IMR-90 (cell line): ENCODE measurements at regions not wholly inside any gene's neighbourhood (a gene's known extent, or its start where the extent isn't known, plus 50 kb on each side); places are given as distances from the start of the nearest gene placed in this dataset.

ENCODE experiments used
- ATAC-seq: fragments of 200-7000 bp; cut with Tn5 transposase; 2 replicates; pipeline ENCODE4 v1.9.1; 2020; ENCODE audit warnings: low read depth, mild to moderate bottlenecking, moderate library complexity
- BruUV-seq: library from RNA; stranded (reverse); fragments of 400-500 nt; replicated peaks from 2 replicates; lab custom pipeline; 2021; lab: Mats Ljungman, UMichigan
- CTCF ChIA-PET: fragments of 300-600 bp; formaldehyde crosslinking; extraction: SDS; loops from one replicate; lab custom pipeline; 2021; ENCODE audit warnings: antibody characterized with exemption; lab: Yijun Ruan, JAX
- POLR2A ChIA-PET: fragments of 300-600 bp; sonication (Branson Sonifier 250); formaldehyde crosslinking; loops from one replicate; lab custom pipeline; 2022; ENCODE audit warnings: antibody characterized with exemption; ENCODE audit not compliant: unreplicated experiment; lab: Charles Lee
- DNase-seq: peaks from one replicate; pipeline ENCODE4 v3.0.0; 2013
- H2AFZ ChIP-seq: replicated peaks from 2 replicates; pipeline ENCODE3; 2013; ENCODE audit warnings: low read length, mild to moderate bottlenecking; ENCODE audit not compliant: poor library complexity
- H2AK5ac ChIP-seq: 2 replicates; pipeline ENCODE4 v1.6.1; 2013; ENCODE audit warnings: low read depth, low read length, inconsistent platforms
- H2AK9ac ChIP-seq: replicated peaks from 2 replicates; pipeline ENCODE3; 2013; ENCODE audit warnings: mild to moderate bottlenecking, low read depth, low read length, moderate library complexity; ENCODE audit not compliant: poor library complexity
- H2BK120ac ChIP-seq: 2 replicates; pipeline ENCODE4 v1.6.1; 2013; ENCODE audit warnings: low read depth, low read length, inconsistent platforms
- H2BK15ac ChIP-seq: 3 replicates; pipeline ENCODE4 v1.6.1; 2013; ENCODE audit warnings: low read depth, low read length, inconsistent platforms
- H2BK20ac ChIP-seq: 2 replicates; pipeline ENCODE4 v1.6.1; 2013; ENCODE audit warnings: low read depth, mild to moderate bottlenecking, inconsistent platforms, low read length, moderate library complexity
- H2BK5ac ChIP-seq: 2 replicates; pipeline ENCODE4 v1.6.1; 2013; ENCODE audit warnings: mild to moderate bottlenecking, low read depth, low read length, inconsistent platforms; ENCODE audit not compliant: poor library complexity, severe bottlenecking
- H3K14ac ChIP-seq: replicated peaks from 2 replicates; pipeline ENCODE4 v1.6.1; 2013; ENCODE audit warnings: low read depth, low read length, inconsistent platforms
- H3K18ac ChIP-seq: 2 replicates; pipeline ENCODE4 v1.6.1; 2013; ENCODE audit warnings: low read depth, low read length, control low read depth
- H3K23ac ChIP-seq: 2 replicates; pipeline ENCODE4 v1.6.1; 2013; ENCODE audit warnings: low read depth, low read length, inconsistent platforms
- H3K27ac ChIP-seq: 2 replicates; pipeline ENCODE4 v1.5.1; 2013; ENCODE audit warnings: mild to moderate bottlenecking, control low read depth, low read length; ENCODE audit not compliant: insufficient read depth
- H3K27me3 ChIP-seq: 2 replicates; pipeline ENCODE4 v1.6.1; 2013; ENCODE audit warnings: low read length; ENCODE audit not compliant: control insufficient read depth, insufficient read depth
- H3K36me3 ChIP-seq: 2 replicates; pipeline ENCODE4 v1.6.1; 2013; ENCODE audit warnings: low read length, mixed read lengths; ENCODE audit not compliant: control insufficient read depth, insufficient read depth
- H3K4ac ChIP-seq: 2 replicates; pipeline ENCODE4 v1.6.1; 2013; ENCODE audit warnings: low read depth, low read length, inconsistent platforms
- H3K4me1 ChIP-seq: 2 replicates; pipeline ENCODE4 v1.6.1; 2013; ENCODE audit warnings: low read length, mixed read lengths; ENCODE audit not compliant: control insufficient read depth, insufficient read depth
- H3K4me2 ChIP-seq: 2 replicates; pipeline ENCODE4 v1.6.1; 2013; ENCODE audit warnings: low read depth, mild to moderate bottlenecking, control low read depth, low read length, moderate library complexity
- H3K4me3 ChIP-seq: 2 replicates; pipeline ENCODE4 v1.5.1; 2013; ENCODE audit warnings: low read depth, mild to moderate bottlenecking, control low read depth, low read length, moderate library complexity; ENCODE audit not compliant: insufficient read depth
- H3K56ac ChIP-seq: 2 replicates; pipeline ENCODE4 v1.6.1; 2013; ENCODE audit warnings: low read length, inconsistent platforms; ENCODE audit not compliant: insufficient read depth; ENCODE audit errors: extremely low read depth
- H3K79me1 ChIP-seq, 2 experiments: 2 replicates each; pipeline ENCODE4 v1.6.1; 2013; ENCODE audit warnings: low read length in 2 of 2, inconsistent platforms in 1 of 2, low read depth in 1 of 2
- H3K9ac ChIP-seq: 2 replicates; pipeline ENCODE4 v1.6.1; 2013; ENCODE audit warnings: low read depth, low read length, control low read depth
- H3K9me1 ChIP-seq: 2 replicates; pipeline ENCODE4 v1.6.1; 2013; ENCODE audit warnings: low read length, inconsistent platforms; ENCODE audit not compliant: insufficient read depth
- H3K9me3 ChIP-seq: 2 replicates; pipeline ENCODE4 v1.6.1; 2013; ENCODE audit warnings: low read length; ENCODE audit not compliant: control insufficient read depth, insufficient read depth
- H4K20me1 ChIP-seq: 2 replicates; pipeline ENCODE4 v1.6.1; 2013; ENCODE audit warnings: low read length, inconsistent platforms; ENCODE audit not compliant: insufficient read depth
- H4K5ac ChIP-seq: 2 replicates; pipeline ENCODE4 v1.6.1; 2013; ENCODE audit warnings: mild to moderate bottlenecking, low read depth, low read length, control low read depth
- H4K8ac ChIP-seq, 2 experiments: 2 replicates each; pipeline ENCODE4 v1.6.1; 2013; ENCODE audit warnings: low read depth in 2 of 2, low read length in 2 of 2, control low read depth in 1 of 2, inconsistent platforms in 1 of 2
- H4K91ac ChIP-seq: 2 replicates; pipeline ENCODE4 v1.6.1; 2013; ENCODE audit warnings: low read depth, low read length, inconsistent platforms; ENCODE audit not compliant: insufficient read depth
- BHLHE40 ChIP-seq: fragments of 150-350 bp; IDR thresholded peaks from 2 replicates; pipeline ENCODE4 v1.6.1; 2016; ENCODE audit warnings: mild to moderate bottlenecking, low read depth, low read length
- CEBPB ChIP-seq: IDR thresholded peaks from 2 replicates; pipeline ENCODE4 v1.6.1; 2012; ENCODE audit warnings: low read depth, low read length, improper control_type of control experiment
- CHD1 ChIP-seq: IDR thresholded peaks from 2 replicates; pipeline ENCODE4 v1.6.1; 2012; ENCODE audit warnings: low read depth, low read length, improper control_type of control experiment
- ELK1 ChIP-seq: fragments of 150-350 bp; IDR thresholded peaks from 2 replicates; pipeline ENCODE4 v1.6.1; 2016; ENCODE audit warnings: low read depth, mild to moderate bottlenecking, low read length, moderate library complexity, borderline replicate concordance
- FOS ChIP-seq: fragments of 150-350 bp; IDR thresholded peaks from 2 replicates; pipeline ENCODE4 v1.6.1; 2016; ENCODE audit warnings: low read depth, low read length
- MAZ ChIP-seq: IDR thresholded peaks from 2 replicates; pipeline ENCODE4 v1.6.1; 2012; ENCODE audit warnings: low read depth, mild to moderate bottlenecking, low read length, improper control_type of control experiment, moderate library complexity, borderline replicate concordance
- MXI1 ChIP-seq: IDR thresholded peaks from 2 replicates; pipeline ENCODE4 v1.6.1; 2012; ENCODE audit warnings: low read depth, mild to moderate bottlenecking, low read length, moderate library complexity, borderline replicate concordance
- NFE2L2 ChIP-seq: fragments of 150-350 bp; IDR thresholded peaks from 2 replicates; pipeline ENCODE4 v1.6.1; 2016; ENCODE audit warnings: low read depth, mild to moderate bottlenecking, low read length
- POLR2A ChIP-seq: IDR thresholded peaks from 2 replicates; pipeline ENCODE4 v1.6.1; 2012; ENCODE audit warnings: mild to moderate bottlenecking, low read depth, low read length
- RAD21 ChIP-seq: IDR thresholded peaks from 2 replicates; pipeline ENCODE4 v1.6.1; 2012; ENCODE audit warnings: low read length, improper control_type of control experiment
- SMC3 ChIP-seq: fragments of 150-350 bp; IDR thresholded peaks from 2 replicates; pipeline ENCODE4 v1.6.1; 2016; ENCODE audit warnings: low read depth, mild to moderate bottlenecking, antibody characterized with exemption, low read length, moderate library complexity
- USF2 ChIP-seq: fragments of 150-350 bp; IDR thresholded peaks from 2 replicates; pipeline ENCODE4 v1.6.1; 2017; ENCODE audit warnings: mild to moderate bottlenecking, antibody characterized with exemption, low read length, low read depth
- WGBS, 2 experiments: methylation state at CpG; one replicate each; pipeline versions ENCODE4 v1.1.5 to v1.1.7; 2013; ENCODE audit warnings: missing lambda C conversion rate in 2 of 2; ENCODE audit not compliant: insufficient read length in 1 of 2; ENCODE audit errors: extremely low coverage in 2 of 2; 5-methylcytosine and 5-hydroxymethylcytosine counted together
- dilution Hi-C: fragments of 300-500 bp; cut with HindIII; formaldehyde crosslinking; loops from one replicate; pipeline ENCODE4 v1.14.3; 2018; ENCODE audit warnings: low sequenced_read_pairs; ENCODE audit not compliant: unreplicated experiment
- in situ Hi-C: fragments of 300-500 bp; cut with MboI; formaldehyde crosslinking; loops from 3 replicates; pipeline ENCODE4 v1.14.3; 2019; ENCODE audit warnings: low sequenced_read_pairs, inconsistent platforms, mixed read lengths
- intact Hi-C: fragments of 100-400 bp; cut with micrococcal nuclease; formaldehyde crosslinking; loops from 2 replicates; pipeline ENCODE4 v1.10.0; 2022

- H2AK5ac ChIP-seq: no peak overlapping the region
Measured at GRCh38 chr3:173258697-173259096, 117.7 kb upstream of the SPATA16 start.

More at GRCh38 chr3:173258697-173259096, 117.7 kb upstream of the SPATA16 start:
- Histone ChIP-seq H3K56ac (no peak overlapping the region), H3K27ac (no peak overlapping the region), H3K4me2 (no peak overlapping the region), H4K91ac (no peak overlapping the region), H3K4ac (no peak overlapping the region), H2BK20ac (no peak overlapping the region), H2BK5ac (no peak overlapping the region), H3K27me3 (no peaks in the 10 kb centered on the region), H2BK15ac (no peak overlapping the region), H3K4me1 (no peaks in the 10 kb centered on the region), H3K79me1 (no peaks in the 10 kb centered on the region), H3K36me3 (no peaks in the 10 kb centered on the region), H3K18ac (no peak overlapping the region), H4K8ac (no peak overlapping the region), H2AK9ac (no peak overlapping the region), H4K20me1 (no peaks in the 10 kb centered on the region), H2AFZ (no peak overlapping the region), H3K4me3 (no peak overlapping the region), H2BK120ac (no peak overlapping the region), H4K5ac (no peak overlapping the region), H3K9me1 (no peaks in the 10 kb centered on the region), H3K23ac (no peak overlapping the region), H3K9me3 (0 out of 2 replicates have a peak, but pooled peaks cover 2% of the 10 kb centered on the region), H3K14ac (no peak overlapping the region), H3K9ac (no peak overlapping the region)
- no TSS peak for BruUV-seq
- dilution Hi-C loops: no loop called here
- no CpG with 5 or more reads among the region's 1 CpG for WGBS, 2 experiments
- intact Hi-C loops: no loop called here
- ATAC-seq: no peak
- ChIA-PET CTCF (interaction anchor here (0.5 kb wide), 1 partner anchor 58 kb away, joined by 3 read pairs; no protein-coding TSS in a partner anchor), POLR2A (no interaction called here)
- TF ChIP-seq FOS (no peak), NFE2L2 (no peak), MXI1 (no peak), SMC3 (no peak), BHLHE40 (no peak), ELK1 (no peak), USF2 (no peak), RAD21 (no peak), CHD1 (no peak), MAZ (no peak), POLR2A (no peak), CEBPB (no peak)
- in situ Hi-C loops: no loop called here
- DNase-seq: no peak
